Ishikawa (cell line): ENCODE measurements at regions not wholly inside any gene's neighbourhood (a gene's known extent, or its start where the extent isn't known, plus 50 kb on each side); places are given as distances from the start of the nearest gene placed in this dataset.

ENCODE experiments used
- CEBPB ChIP-seq: IDR thresholded peaks from 2 replicates; pipeline ENCODE4 v1.6.1; 2012
- CREB1 ChIP-seq: IDR thresholded peaks from 2 replicates; pipeline ENCODE4 v1.6.1; 2012; ENCODE audit warnings: low read depth
- EP300 ChIP-seq: IDR thresholded peaks from 2 replicates; pipeline ENCODE4 v1.6.1; 2012; ENCODE audit warnings: borderline replicate concordance
- FOXM1 ChIP-seq: IDR thresholded peaks from 2 replicates; pipeline ENCODE4 v1.6.1; 2012; ENCODE audit warnings: low read depth, borderline replicate concordance
- MAX ChIP-seq: IDR thresholded peaks from 2 replicates; pipeline ENCODE4 v1.6.1; 2012
- NFIC ChIP-seq: IDR thresholded peaks from 2 replicates; pipeline ENCODE4 v1.6.1; 2012
- RAD21 ChIP-seq: IDR thresholded peaks from 2 replicates; pipeline ENCODE4 v1.6.1; 2012; ENCODE audit warnings: low read depth
- REST ChIP-seq: IDR thresholded peaks from 2 replicates; pipeline ENCODE4 v1.6.1; 2012; ENCODE audit warnings: low read depth, mild to moderate bottlenecking
- TAF1 ChIP-seq: IDR thresholded peaks from 2 replicates; pipeline ENCODE4 v1.6.1; 2012; ENCODE audit warnings: low read depth, mild to moderate bottlenecking
- TCF12 ChIP-seq: IDR thresholded peaks from 2 replicates; pipeline ENCODE4 v1.6.1; 2012; ENCODE audit warnings: low read depth
- TEAD4 ChIP-seq: IDR thresholded peaks from 2 replicates; pipeline ENCODE4 v1.6.1; 2012
- USF1 ChIP-seq: IDR thresholded peaks from 2 replicates; pipeline ENCODE4 v1.6.1; 2012
- YY1 ChIP-seq: IDR thresholded peaks from 2 replicates; pipeline ENCODE4 v1.6.1; 2012; ENCODE audit warnings: low read depth
- ZBTB7A ChIP-seq: IDR thresholded peaks from 2 replicates; pipeline ENCODE4 v1.6.1; 2012; ENCODE audit warnings: low read depth

- TF ChIP-seq YY1 (no peak), REST (no peak), TEAD4 (no peak), CREB1 (no peak), EP300 (no peak), TAF1 (no peak), RAD21 (no peak), USF1 (no peak), FOXM1 (no peak), MAX (no peak), TCF12 (no peak), CEBPB (no peak), NFIC (no peak; the same call in 1 of the 2 replicates), ZBTB7A (no peak)
These were observed 548.1 kb upstream of the C9orf72 start for GRCh38 chr9:28121366-28121765.
